ENCODE measurements at regions not wholly inside any gene's neighbourhood (a gene's known extent, or its start where the extent isn't known, plus 50 kb on each side); places are given as distances from the start of the nearest gene placed in this dataset.
A peak's percentile ranks its signal among the peaks of the same experiment; 100 is the strongest.

- DNase-seq: peak; percentile 57
These were observed 119.9 kb downstream of the ETAA1 start for GRCh38 chr2:67516899-67517530.

- DNase-seq: no peak
These were observed 125.0 kb downstream of the ETAA1 start for GRCh38 chr2:67522148-67522547.

- no peak for DNase-seq
These were observed 127.1 kb downstream of the ETAA1 start for GRCh38 chr2:67524213-67524612.

GRCh38 chr2:67524777-67525176 lies 127.6 kb downstream of the ETAA1 start:
- no peak for DNase-seq

- DNase-seq: no peak
These were observed 129.2 kb downstream of the ETAA1 start for GRCh38 chr2:67526283-67526682.

GRCh38 chr2:67528320-67528719 lies 131.2 kb downstream of the ETAA1 start:
- DNase-seq: no peak

GRCh38 chr2:67532387-67532786 lies 135.3 kb downstream of the ETAA1 start:
- no peak for DNase-seq

- DNase-seq: no peak
These were observed 137.6 kb downstream of the ETAA1 start for GRCh38 chr2:67534745-67535144.

GRCh38 chr2:67540962-67541361 lies 143.8 kb downstream of the ETAA1 start:
- DNase-seq: no peak

GRCh38 chr2:67544286-67544685 lies 147.2 kb downstream of the ETAA1 start:
- no peak for DNase-seq

GRCh38 chr2:67548317-67549201 lies 151.4 kb downstream of the ETAA1 start:
- DNase-seq: peak; percentile 22

GRCh38 chr2:67559156-67559555 lies 162.0 kb downstream of the ETAA1 start:
- DNase-seq: no peak

GRCh38 chr2:67560771-67561456 lies 163.8 kb downstream of the ETAA1 start:
- DNase-seq: no peak

GRCh38 chr2:67561457-67561965 lies 164.4 kb downstream of the ETAA1 start:
- no peak for DNase-seq

GRCh38 chr2:67564076-67564475 lies 166.9 kb downstream of the ETAA1 start:
- DNase-seq: no peak

GRCh38 chr2:67564626-67565025 lies 167.5 kb downstream of the ETAA1 start:
- DNase-seq: no peak

- no peak for DNase-seq
These were observed 168.1 kb downstream of the ETAA1 start for GRCh38 chr2:67565262-67565661.

- no peak for DNase-seq
These were observed 168.6 kb downstream of the ETAA1 start for GRCh38 chr2:67565761-67566160.

GRCh38 chr2:67566285-67566684 lies 169.2 kb downstream of the ETAA1 start:
- no peak for DNase-seq

GRCh38 chr2:67566958-67567635 lies 170.0 kb downstream of the ETAA1 start:
- DNase-seq: no peak

- DNase-seq: no peak
These were observed 170.8 kb downstream of the ETAA1 start for GRCh38 chr2:67567886-67568285.

- no peak for DNase-seq
These were observed 173.5 kb downstream of the ETAA1 start for GRCh38 chr2:67570611-67571010.
